CD4-positive, CD25-positive, alpha-beta regulatory T cell (primary cell): ENCODE measurements at regions not wholly inside any gene's neighbourhood (a gene's known extent, or its start where the extent isn't known, plus 50 kb on each side); places are given as distances from the start of the nearest gene placed in this dataset.
"Not testable (repeated sequence)": the region's sequence is repeated elsewhere in the genome, so short reads cannot be mapped to it uniquely, and the experiment has no call there.

Experiments
- ATAC-seq, 2 donors: fragments of 150-1000 bp; cut with Tn5 transposase; one replicate each; pipeline ENCODE4 v1.10.0; 2021; ENCODE audit warnings: low read depth in 2 of 2, moderate number of reproducible peaks in 2 of 2, moderate library complexity in 1 of 2
- DNase-seq, 3 donors: peaks; one replicate each; pipeline versions ENCODE4 v3.0.0 to v3.0.0-alpha.2; 2012 to 2022; ENCODE audit warnings: mixed read lengths in 1 of 3
- H3K27ac ChIP-seq: one replicate; pipeline ENCODE4 v1.7.0; 2013; ENCODE audit warnings: mild to moderate bottlenecking, low read length; ENCODE audit not compliant: insufficient read depth, poor library complexity, severe bottlenecking
- H3K27me3 ChIP-seq: one replicate; pipeline ENCODE4 v1.7.0; 2013; ENCODE audit warnings: low read length; ENCODE audit not compliant: control insufficient read depth, insufficient read depth
- H3K36me3 ChIP-seq: one replicate; pipeline ENCODE4 v1.7.0; 2013; ENCODE audit warnings: mild to moderate bottlenecking, low read length, moderate library complexity; ENCODE audit not compliant: control insufficient read depth, insufficient read depth
- H3K4me1 ChIP-seq: 2 replicates; pipeline ENCODE4 v1.7.0; 2013; ENCODE audit warnings: mild to moderate bottlenecking, low read length; ENCODE audit not compliant: insufficient read depth, control insufficient read depth, poor library complexity, severe bottlenecking
- H3K4me3 ChIP-seq: one replicate; pipeline ENCODE4 v1.7.0; 2013; ENCODE audit warnings: low read depth, mild to moderate bottlenecking, low read length, moderate library complexity
- H3K9me3 ChIP-seq, 2 experiments: 1 replicate in 1 of 2; 2 replicates in 1 of 2; pipeline ENCODE4 v1.7.0; 2013; ENCODE audit warnings: low read length in 2 of 2, mild to moderate bottlenecking in 1 of 2, moderate library complexity in 1 of 2; ENCODE audit not compliant: control insufficient read depth in 2 of 2
- H3K27ac Mint-ChIP-seq, 3 donors: one replicate each; pipeline ENCODE4 v1.8.0; 2020 to 2022; ENCODE audit warnings: mild to moderate bottlenecking in 3 of 3, mixed read lengths in 3 of 3, moderate library complexity in 2 of 3
- H3K27me3 Mint-ChIP-seq: one replicate; pipeline ENCODE4 v1.8.0; 2022; ENCODE audit warnings: mild to moderate bottlenecking, mixed read lengths
- H3K36me3 Mint-ChIP-seq: one replicate; pipeline ENCODE4 v1.8.0; 2020; ENCODE audit warnings: mixed read lengths
- H3K4me1 Mint-ChIP-seq, 4 donors: one replicate each; pipeline ENCODE4 v1.8.0; 2020 to 2022; ENCODE audit warnings: mixed read lengths in 4 of 4, mild to moderate bottlenecking in 1 of 4
- H3K4me3 Mint-ChIP-seq, 4 donors: one replicate each; pipeline ENCODE4 v1.8.0; 2020 to 2022; ENCODE audit warnings: mild to moderate bottlenecking in 4 of 4, mixed read lengths in 4 of 4, moderate library complexity in 3 of 4
- H3K9me3 Mint-ChIP-seq, 7 donors: one replicate each; pipeline ENCODE4 v1.8.0; 2020 to 2022; ENCODE audit warnings: mixed read lengths in 7 of 7, mild to moderate bottlenecking in 3 of 7, moderate library complexity in 2 of 7

DNA sequence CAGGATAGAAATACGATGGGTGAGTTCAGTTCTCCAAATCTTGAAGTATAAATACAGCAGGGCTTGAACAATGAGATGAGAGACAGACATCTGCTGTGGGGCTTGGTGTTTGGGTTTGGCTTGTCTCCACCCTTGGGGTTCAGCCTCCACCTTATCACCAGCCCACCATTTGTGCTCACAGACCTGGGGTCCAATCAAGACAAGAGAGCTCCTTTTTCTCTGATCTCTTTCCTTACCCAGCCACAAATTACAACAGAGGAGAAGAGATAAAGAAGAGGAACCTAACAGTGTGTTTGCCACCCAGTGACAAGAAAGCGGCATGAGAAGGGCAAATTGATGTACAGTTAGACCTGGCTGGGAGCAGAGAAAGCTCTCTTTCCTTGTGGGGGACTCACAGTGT, 204.5 kb upstream of the CXCR4 start:
- H3K4me3 ChIP-seq: no peak overlapping the region
- H3K27me3 ChIP-seq: no peaks in the 10 kb centered on the region
- peaks cover 19% of the 10 kb centered on the region for H3K4me1 ChIP-seq
- Mint-ChIP-seq H3K4me3 (peak overlapping the region in 3 of 4 donors; percentile 4 to 48 (median 24)), H3K27ac (peak overlapping the region; percentile 70 to 88 (median 84)), H3K36me3 (no peaks in the 10 kb centered on the region), H3K9me3 (no peaks in the 10 kb centered on the region), H3K4me1 (peaks cover 16 to 53% (median 42%) of the 10 kb centered on the region in 4 donors), H3K27me3 (peaks cover 4% of the 10 kb centered on the region)
- no peak for ATAC-seq
- DNase-seq: no peak
- no peak overlapping the region for H3K27ac ChIP-seq
- H3K9me3 ChIP-seq: no peaks in the 10 kb centered on the region
- H3K36me3 ChIP-seq: no peaks in the 10 kb centered on the region

DNA sequence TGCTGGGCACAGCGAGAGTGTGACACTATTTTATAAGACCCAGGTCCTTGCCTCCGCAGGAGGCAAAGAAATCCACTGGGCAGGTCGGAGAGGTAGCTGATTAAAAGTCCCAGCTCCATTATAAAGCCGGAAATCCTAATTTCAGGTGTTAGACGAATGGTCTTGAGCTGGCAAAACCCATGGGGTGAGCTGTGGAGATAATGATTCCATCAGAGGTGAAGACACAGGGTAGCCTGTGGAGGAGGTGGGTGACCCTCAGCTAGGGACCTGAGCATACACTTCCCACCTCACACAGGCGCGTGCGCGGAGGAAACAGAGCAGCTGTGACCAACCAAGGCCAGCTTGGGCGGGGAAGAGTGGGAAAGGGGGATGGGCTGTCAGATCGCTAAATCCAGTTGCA, 201.7 kb upstream of the CXCR4 start:
- Histone ChIP-seq H3K27ac (no peak overlapping the region), H3K4me1 (peaks cover 10% of the 10 kb centered on the region), H3K4me3 (no peak overlapping the region), H3K27me3 (no peaks in the 10 kb centered on the region), H3K36me3 (no peaks in the 10 kb centered on the region), H3K9me3 (no peaks in the 10 kb centered on the region)
- peaks cover 8 to 30% (median 24%) of the 10 kb centered on the region in 4 donors for H3K4me1 Mint-ChIP-seq
- H3K27ac Mint-ChIP-seq: peak overlapping the region in 1 of 3 donors; percentile 63
- no peaks in the 10 kb centered on the region for H3K36me3 Mint-ChIP-seq
- H3K9me3 Mint-ChIP-seq: no peaks in the 10 kb centered on the region
- no peak overlapping the region for H3K4me3 Mint-ChIP-seq
- H3K27me3 Mint-ChIP-seq: peaks cover 4% of the 10 kb centered on the region
- ATAC-seq (no peak), DNase-seq (no peak)

DNA sequence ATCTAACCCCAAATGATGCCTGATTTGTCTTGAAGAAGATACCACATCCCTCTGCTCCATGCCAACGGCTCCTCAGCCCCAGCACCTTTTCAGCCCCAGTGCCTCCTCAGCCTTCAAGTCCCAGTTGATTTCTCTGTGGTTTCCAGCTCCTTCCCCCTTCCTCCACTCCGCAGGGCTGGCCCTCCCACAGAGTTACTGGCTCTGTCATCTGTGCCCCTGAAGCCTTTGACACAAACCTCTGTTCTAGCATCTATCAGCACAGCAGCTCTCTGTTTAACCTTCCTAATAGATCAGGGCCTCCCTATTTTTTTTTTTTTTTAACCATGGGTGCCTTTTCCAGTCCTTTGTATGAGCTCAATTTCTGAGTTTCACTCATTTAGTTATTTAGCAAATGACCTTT, 201.3 kb upstream of the CXCR4 start:
- H3K27ac Mint-ChIP-seq: peak overlapping the region in 2 of 3 donors; percentile 41 to 63
- H3K4me3 Mint-ChIP-seq: no peak overlapping the region
- peaks cover 5 to 26% (median 19%) of the 10 kb centered on the region in 4 donors for H3K4me1 Mint-ChIP-seq
- Histone ChIP-seq H3K36me3 (no peaks in the 10 kb centered on the region), H3K4me1 (peaks cover 6% of the 10 kb centered on the region), H3K27me3 (no peaks in the 10 kb centered on the region), H3K9me3 (no peaks in the 10 kb centered on the region), H3K27ac (no peak overlapping the region), H3K4me3 (no peak overlapping the region)
- no peak for ATAC-seq
- no peaks in the 10 kb centered on the region for H3K9me3 Mint-ChIP-seq
- no peak for DNase-seq
- H3K36me3 Mint-ChIP-seq: no peaks in the 10 kb centered on the region
- H3K27me3 Mint-ChIP-seq: peaks cover 4% of the 10 kb centered on the region

DNA sequence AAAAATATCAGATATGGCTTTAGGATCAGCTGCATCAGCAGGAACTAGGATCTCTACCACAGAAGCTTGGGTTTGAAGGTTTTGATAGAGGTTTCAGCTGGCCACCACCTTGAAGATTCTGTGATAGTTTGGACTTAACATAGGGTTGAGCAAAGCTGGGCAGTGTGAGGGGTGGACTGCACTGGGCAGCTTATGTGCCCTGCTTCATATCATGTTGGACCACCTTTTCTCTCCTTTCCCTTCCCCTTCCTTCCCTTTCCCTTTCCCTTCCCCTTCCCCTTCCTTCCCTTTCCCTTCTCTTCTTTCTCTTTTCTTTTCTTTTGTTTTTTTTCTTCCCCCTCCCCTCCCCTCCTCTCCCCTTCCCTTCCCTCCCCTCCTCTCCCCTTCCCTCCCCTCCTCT, 196.3 kb upstream of the CXCR4 start:
- Histone ChIP-seq H3K27ac (no peak overlapping the region), H3K4me3 (no peak overlapping the region), H3K4me1 (no peaks in the 10 kb centered on the region), H3K9me3 (no peaks in the 10 kb centered on the region), H3K36me3 (no peaks in the 10 kb centered on the region), H3K27me3 (no peaks in the 10 kb centered on the region)
- H3K27me3 Mint-ChIP-seq: peaks cover under 1% of the 10 kb centered on the region
- no peaks in the 10 kb centered on the region for H3K9me3 Mint-ChIP-seq
- H3K27ac Mint-ChIP-seq: no peak overlapping the region
- H3K4me3 Mint-ChIP-seq: no peak overlapping the region
- ATAC-seq: no peak
- no peak for DNase-seq
- peaks cover 0 to 18% (median 17%) of the 10 kb centered on the region in 4 donors for H3K4me1 Mint-ChIP-seq
- H3K36me3 Mint-ChIP-seq: no peaks in the 10 kb centered on the region

DNA sequence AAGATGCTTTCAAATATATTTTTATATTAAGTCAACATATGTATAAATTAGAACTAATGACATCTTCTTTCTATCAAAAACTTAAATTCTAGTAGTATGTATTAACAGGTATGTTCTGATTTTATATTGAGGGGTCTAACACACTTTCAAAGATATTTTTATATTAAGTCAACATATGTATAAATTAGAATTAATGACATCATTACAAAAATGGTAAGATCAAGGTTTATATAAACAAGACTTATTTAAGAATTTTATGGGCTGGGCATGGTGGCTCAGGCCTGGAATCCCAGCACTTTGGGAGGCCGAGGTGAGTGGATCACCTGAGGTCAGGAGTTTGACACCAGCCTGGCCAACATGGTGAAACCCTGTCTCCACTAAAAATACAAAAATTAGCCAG, 194.6 kb upstream of the CXCR4 start:
- not testable (repeated sequence) for ATAC-seq, H3K27me3 Mint-ChIP-seq, DNase-seq, H3K4me3 Mint-ChIP-seq, H3K4me1 ChIP-seq, H3K36me3 Mint-ChIP-seq, H3K4me3 ChIP-seq, H3K27ac Mint-ChIP-seq, H3K9me3 Mint-ChIP-seq, H3K27me3 ChIP-seq, H3K9me3 ChIP-seq, H3K36me3 ChIP-seq, H3K27ac ChIP-seq
- H3K4me1 Mint-ChIP-seq: peaks cover 0 to 14% (median 13%) of the 10 kb centered on the region in 4 donors

DNA sequence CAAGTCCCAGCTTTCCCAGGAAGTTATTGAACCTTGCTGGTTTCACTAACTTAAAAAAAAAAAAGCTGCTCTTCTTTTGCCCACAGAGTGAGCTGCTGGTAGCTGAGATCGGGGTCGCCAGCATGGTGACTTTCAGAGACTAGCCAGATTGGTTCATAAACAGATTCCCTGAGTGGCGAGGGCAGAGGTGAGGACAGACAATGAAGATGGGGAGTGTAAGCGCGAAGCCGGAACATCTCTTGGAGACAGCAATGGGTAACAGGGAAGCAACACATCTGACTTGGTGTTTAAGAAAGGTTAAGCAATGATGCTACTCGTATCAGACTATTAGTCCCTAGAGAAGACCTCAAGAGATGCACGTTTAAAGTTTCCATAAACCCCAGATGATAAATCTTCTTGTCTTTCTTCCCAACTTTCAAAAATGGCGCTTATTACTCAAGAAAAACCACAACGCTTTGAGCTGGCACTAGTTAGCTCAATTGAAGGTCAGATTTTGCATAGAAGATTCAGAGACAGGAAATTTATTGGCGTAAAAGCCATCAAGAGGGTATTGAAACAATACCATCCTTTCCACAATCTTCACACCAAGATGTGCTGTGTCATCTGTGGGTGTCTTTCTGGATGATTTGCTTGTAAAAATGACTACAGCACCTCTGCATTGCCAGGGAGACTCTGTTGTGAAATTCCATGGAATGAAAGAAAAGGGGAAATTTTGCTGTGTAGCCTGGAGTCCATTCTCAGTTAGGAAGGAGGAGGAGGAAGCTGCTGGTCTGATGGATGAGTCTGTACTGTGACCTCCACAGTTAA, 193.1 kb upstream of the CXCR4 start:
- Histone ChIP-seq H3K36me3 (no peaks in the 10 kb centered on the region), H3K9me3 (no peaks in the 10 kb centered on the region), H3K27me3 (no peaks in the 10 kb centered on the region), H3K27ac (no peak overlapping the region), H3K4me1 (no peaks in the 10 kb centered on the region), H3K4me3 (no peak overlapping the region)
- Mint-ChIP-seq H3K36me3 (peaks cover 3% of the 10 kb centered on the region), H3K4me3 (no peak overlapping the region), H3K27me3 (no peaks in the 10 kb centered on the region), H3K9me3 (no peaks in the 10 kb centered on the region), H3K27ac (peak overlapping the region in 1 of 3 donors; percentile 39), H3K4me1 (peaks cover under 1 to 15% (median 12%) of the 10 kb centered on the region in 4 donors)
- ATAC-seq (no peak), DNase-seq (peak in 1 of 3 donors; percentile 38)

DNA sequence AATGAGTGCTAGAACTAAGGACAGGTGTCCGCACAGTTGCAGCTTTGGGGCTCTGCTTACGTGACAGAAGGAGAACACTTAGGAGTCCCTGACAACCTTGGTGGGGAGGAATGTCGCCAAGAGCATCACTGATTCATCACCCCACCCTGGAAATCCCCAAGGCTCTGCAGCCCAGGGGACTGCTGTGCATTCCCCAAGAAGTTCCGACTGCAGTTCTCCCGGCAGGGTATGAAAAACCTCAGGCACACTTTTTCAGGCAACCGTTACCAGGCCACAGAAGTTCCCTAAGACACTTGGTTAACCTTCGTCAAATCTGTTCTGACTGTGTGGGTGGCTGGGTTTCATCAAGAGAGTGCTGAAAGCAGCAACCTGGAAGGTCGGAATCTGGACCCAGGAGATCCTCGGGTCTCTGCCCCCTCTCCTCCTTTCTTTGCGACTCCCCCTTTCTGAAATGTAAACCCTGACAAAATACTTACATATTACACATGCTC, 192.1 kb upstream of the CXCR4 start:
- Mint-ChIP-seq H3K27ac (no peak overlapping the region), H3K36me3 (peaks cover 3% of the 10 kb centered on the region), H3K9me3 (no peaks in the 10 kb centered on the region), H3K4me3 (no peak overlapping the region), H3K4me1 (peaks cover 9 to 24% (median 18%) of the 10 kb centered on the region in 4 donors), H3K27me3 (no peaks in the 10 kb centered on the region)
- Histone ChIP-seq H3K27me3 (no peaks in the 10 kb centered on the region), H3K36me3 (no peaks in the 10 kb centered on the region), H3K27ac (no peak overlapping the region), H3K4me3 (no peak overlapping the region), H3K4me1 (peaks cover 5% of the 10 kb centered on the region), H3K9me3 (no peaks in the 10 kb centered on the region)
- ATAC-seq (no peak), DNase-seq (no peak)

DNA sequence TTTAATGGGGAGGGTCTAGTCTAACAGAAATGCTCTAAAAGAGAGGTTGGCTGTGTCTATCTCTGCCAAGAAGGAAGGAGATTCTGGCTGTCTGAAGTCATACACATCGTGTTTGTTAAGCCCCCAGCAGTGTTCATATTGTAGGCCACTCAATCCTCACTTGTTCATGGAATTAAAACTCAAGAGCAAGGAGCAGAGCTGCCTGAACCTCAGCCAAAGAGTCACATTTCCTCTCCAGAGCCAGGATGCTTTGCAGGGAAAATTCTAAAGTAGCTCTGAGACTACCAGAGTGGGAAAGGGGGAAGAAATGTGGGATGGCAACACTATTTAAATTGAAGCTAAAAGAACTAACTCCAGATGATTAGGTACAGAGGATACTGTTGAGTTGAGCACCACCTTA, 190.7 kb upstream of the CXCR4 start:
- H3K36me3 ChIP-seq: no peaks in the 10 kb centered on the region
- H3K4me3 ChIP-seq: no peak overlapping the region
- Mint-ChIP-seq H3K27me3 (peaks cover 4% of the 10 kb centered on the region), H3K27ac (peak overlapping the region in 2 of 3 donors; percentile 6 to 21), H3K4me1 (peaks cover 12 to 26% (median 20%) of the 10 kb centered on the region in 4 donors), H3K9me3 (no peaks in the 10 kb centered on the region), H3K36me3 (peaks cover 3% of the 10 kb centered on the region), H3K4me3 (no peak overlapping the region)
- ATAC-seq: no peak
- DNase-seq: no peak
- no peaks in the 10 kb centered on the region for H3K27me3 ChIP-seq
- H3K27ac ChIP-seq: no peak overlapping the region
- no peaks in the 10 kb centered on the region for H3K9me3 ChIP-seq
- H3K4me1 ChIP-seq: peaks cover 5% of the 10 kb centered on the region
